ENCODE measurements at regions not wholly inside any gene's neighbourhood (a gene's known extent, or its start where the extent isn't known, plus 50 kb on each side); places are given as distances from the start of the nearest gene placed in this dataset.

DNA sequence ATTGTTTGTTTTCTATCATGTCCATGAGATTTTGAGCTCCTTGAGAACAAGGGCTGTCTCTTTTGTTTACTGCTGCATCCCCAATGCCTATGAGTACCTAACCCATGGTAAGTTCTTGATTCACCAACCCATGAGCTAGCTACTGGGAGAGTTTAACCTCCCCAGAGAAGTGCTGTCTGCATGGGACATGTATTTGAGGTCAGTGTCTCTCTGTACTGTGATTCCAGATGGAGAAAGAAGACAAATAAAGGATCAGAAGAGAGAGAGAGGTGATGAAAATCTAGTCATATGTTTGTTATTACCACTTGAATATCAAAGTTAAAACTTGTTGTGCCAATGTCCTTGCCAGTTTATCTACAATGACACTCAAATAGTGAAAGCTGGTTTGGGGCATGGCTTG lies 421.8 kb downstream of the BCAT1 start:
- no peaks in the 10 kb centered on the region for H3K36me3 ChIP-seq (ENCODE audit: control insufficient read depth, insufficient read depth, low read length)
- no peak overlapping the region for H3K4me3 ChIP-seq (ENCODE audit: low read depth, low read length)
- H3K27me3 ChIP-seq (ENCODE audit: control insufficient read depth, insufficient read depth, low read length): no peaks in the 10 kb centered on the region
- TF ChIP-seq, protein P1, sequence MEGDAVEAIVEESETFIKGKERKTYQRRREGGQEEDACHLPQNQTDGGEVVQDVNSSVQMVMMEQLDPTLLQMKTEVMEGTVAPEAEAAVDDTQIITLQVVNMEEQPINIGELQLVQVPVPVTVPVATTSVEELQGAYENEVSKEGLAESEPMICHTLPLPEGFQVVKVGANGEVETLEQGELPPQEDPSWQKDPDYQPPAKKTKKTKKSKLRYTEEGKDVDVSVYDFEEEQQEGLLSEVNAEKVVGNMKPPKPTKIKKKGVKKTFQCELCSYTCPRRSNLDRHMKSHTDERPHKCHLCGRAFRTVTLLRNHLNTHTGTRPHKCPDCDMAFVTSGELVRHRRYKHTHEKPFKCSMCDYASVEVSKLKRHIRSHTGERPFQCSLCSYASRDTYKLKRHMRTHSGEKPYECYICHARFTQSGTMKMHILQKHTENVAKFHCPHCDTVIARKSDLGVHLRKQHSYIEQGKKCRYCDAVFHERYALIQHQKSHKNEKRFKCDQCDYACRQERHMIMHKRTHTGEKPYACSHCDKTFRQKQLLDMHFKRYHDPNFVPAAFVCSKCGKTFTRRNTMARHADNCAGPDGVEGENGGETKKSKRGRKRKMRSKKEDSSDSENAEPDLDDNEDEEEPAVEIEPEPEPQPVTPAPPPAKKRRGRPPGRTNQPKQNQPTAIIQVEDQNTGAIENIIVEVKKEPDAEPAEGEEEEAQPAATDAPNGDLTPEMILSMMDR (IDR thresholded peaks at IDR 0.05; ENCODE audit: insufficient read depth, low read length, severe bottlenecking): no peak
- FAIRE-seq: no peak
- DNase-seq (ENCODE audit: low read depth): no peak

DNA sequence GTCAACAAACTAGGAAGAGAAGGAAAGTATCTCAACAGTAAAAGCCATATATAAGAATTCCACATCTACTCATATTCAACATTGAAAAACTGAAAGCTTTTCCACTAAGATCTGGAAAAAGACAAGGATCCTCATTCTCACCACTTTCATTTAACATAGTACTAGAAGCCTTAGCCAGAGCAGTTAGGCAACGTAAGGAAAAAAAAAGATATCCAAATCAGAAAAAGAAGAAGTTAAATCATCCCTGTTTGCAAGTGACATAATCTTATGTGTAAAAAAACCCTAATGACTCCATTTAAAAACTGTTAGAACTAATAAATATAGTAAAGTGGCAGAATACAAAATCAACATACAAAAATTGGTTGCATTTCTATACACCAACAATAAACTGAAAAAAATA lies 426.2 kb downstream of the BCAT1 start:
- Histone ChIP-seq H3K36me3 (ENCODE audit: control insufficient read depth, insufficient read depth, low read length) (no peaks in the 10 kb centered on the region), H3K27me3 (ENCODE audit: control insufficient read depth, insufficient read depth, low read length) (no peaks in the 10 kb centered on the region), H3K4me3 (ENCODE audit: low read depth, low read length) (no peak overlapping the region)
- FAIRE-seq (no peak), DNase-seq (ENCODE audit: low read depth) (no peak)
- TF ChIP-seq, protein P1 (IDR thresholded peaks at IDR 0.05; ENCODE audit: insufficient read depth, low read length, severe bottlenecking): no peak

DNA sequence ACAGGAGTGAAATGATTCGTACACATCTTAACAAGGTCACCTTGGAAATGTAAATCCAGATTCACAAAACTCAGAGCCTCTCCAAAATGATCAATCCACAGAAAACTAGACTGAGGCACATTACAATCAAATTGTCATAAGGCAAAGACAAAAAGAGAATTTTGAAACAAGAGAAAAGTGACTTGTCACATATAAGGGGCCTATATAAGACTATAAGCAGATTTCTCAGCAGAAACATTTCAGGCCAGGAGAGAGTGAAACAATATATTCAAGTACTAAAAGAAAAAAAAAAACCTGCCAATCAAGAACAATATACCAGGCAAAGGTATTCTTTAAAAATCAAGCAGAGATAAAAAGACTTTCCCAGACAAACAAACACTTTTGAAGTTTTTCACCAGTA lies 429.1 kb downstream of the BCAT1 start:
- Histone ChIP-seq H3K4me3 (ENCODE audit: low read depth, low read length) (no peak overlapping the region), H3K27me3 (ENCODE audit: control insufficient read depth, insufficient read depth, low read length) (no peaks in the 10 kb centered on the region), H3K36me3 (ENCODE audit: control insufficient read depth, insufficient read depth, low read length) (no peaks in the 10 kb centered on the region)
- FAIRE-seq: no peak
- no peak for DNase-seq (ENCODE audit: low read depth)
- TF ChIP-seq, protein P1 (IDR thresholded peaks at IDR 0.05; ENCODE audit: insufficient read depth, low read length, severe bottlenecking): no peak

DNA sequence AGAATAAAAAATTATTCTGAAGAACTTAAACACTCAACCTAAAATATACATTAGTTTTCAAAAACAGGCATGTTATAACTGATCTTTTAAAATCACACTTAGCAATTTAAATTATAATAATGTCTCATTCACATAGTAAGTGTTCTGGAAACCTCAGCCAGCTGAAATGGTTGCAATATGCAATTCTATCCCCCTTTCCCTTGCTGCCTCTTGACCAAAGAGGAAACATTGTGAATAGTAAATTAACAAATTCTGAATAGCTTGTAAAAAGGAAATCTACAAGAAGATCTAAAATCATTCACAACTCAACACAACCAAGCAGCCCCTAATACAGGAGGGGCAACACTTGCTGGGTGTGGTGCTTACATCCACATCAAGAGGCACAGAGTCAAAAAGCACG lies 431.9 kb downstream of the BCAT1 start:
- TF ChIP-seq, protein P1 (IDR thresholded peaks at IDR 0.05; ENCODE audit: insufficient read depth, low read length, severe bottlenecking): no peak
- H3K36me3 ChIP-seq (ENCODE audit: control insufficient read depth, insufficient read depth, low read length): no peaks in the 10 kb centered on the region
- no peaks in the 10 kb centered on the region for H3K27me3 ChIP-seq (ENCODE audit: control insufficient read depth, insufficient read depth, low read length)
- FAIRE-seq (no peak), DNase-seq (ENCODE audit: low read depth) (no peak)
- H3K4me3 ChIP-seq (ENCODE audit: low read depth, low read length): no peak overlapping the region

DNA sequence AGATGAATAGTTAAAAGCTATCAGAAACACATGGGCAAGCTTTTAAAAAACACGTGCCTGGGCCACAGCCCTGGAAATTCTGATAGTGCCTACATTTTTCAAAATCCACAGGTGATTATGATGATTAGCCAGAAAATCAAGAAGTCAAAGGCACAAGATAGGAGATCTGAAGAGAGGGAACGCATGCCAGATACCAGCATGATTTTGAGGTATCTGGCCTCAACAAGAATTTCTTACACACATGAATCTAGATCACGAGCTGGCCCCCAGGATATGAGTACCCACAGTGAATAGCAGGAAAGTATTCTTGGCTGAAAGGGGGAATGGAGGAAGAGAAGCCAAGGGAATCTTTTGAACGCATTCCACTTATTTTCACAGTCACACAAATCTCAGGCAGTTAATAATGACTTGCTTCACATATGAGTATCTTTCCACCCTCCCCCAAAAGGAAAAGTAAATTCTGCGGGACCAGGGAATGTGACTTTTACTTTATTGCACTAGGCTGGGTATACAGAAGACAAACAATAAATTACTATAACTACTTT lies 438.2 kb downstream of the BCAT1 start:
- H3K4me3 ChIP-seq (ENCODE audit: low read depth, low read length): no peak overlapping the region
- FAIRE-seq (no peak), DNase-seq (ENCODE audit: low read depth) (no peak)
- no peaks in the 10 kb centered on the region for H3K27me3 ChIP-seq (ENCODE audit: control insufficient read depth, insufficient read depth, low read length)
- no peaks in the 10 kb centered on the region for H3K36me3 ChIP-seq (ENCODE audit: control insufficient read depth, insufficient read depth, low read length)
- TF ChIP-seq, protein P1 (IDR thresholded peaks at IDR 0.05; ENCODE audit: insufficient read depth, low read length, severe bottlenecking): no peak

DNA sequence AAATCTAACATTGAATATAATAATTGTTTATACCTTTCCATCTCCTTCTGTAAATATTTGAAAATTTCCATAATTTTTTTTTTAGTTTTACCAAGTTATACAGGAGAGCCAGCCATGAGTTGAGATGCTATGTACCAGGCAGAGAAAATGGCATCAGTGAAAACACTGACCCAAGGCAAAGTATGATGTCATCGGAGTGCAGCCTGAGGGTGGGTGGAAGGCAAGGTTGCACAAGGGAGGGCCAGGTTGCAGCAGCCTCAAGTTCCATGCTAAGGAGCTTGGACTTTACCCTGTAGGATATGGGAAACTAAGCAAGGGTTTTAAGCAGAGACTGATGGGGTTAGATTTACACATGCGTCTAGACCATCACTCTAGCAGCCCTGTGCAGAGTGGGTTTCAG lies 441.1 kb downstream of the BCAT1 start:
- TF ChIP-seq, protein P1 (IDR thresholded peaks at IDR 0.05; ENCODE audit: insufficient read depth, low read length, severe bottlenecking): no peak
- Histone ChIP-seq H3K36me3 (ENCODE audit: control insufficient read depth, insufficient read depth, low read length) (no peaks in the 10 kb centered on the region), H3K27me3 (ENCODE audit: control insufficient read depth, insufficient read depth, low read length) (no peaks in the 10 kb centered on the region), H3K4me3 (ENCODE audit: low read depth, low read length) (no peak overlapping the region)
- FAIRE-seq (no peak), DNase-seq (ENCODE audit: low read depth) (no peak)

All from bronchial epithelial cell (primary cell).